Naive thymus-derived CD8-positive, alpha-beta T cell (primary cell): ENCODE measurements at regions not wholly inside any gene's neighbourhood (a gene's known extent, or its start where the extent isn't known, plus 50 kb on each side); places are given as distances from the start of the nearest gene placed in this dataset.
"Not testable (repeated sequence)": the region's sequence is repeated elsewhere in the genome, so short reads cannot be mapped to it uniquely, and the experiment has no call there.

Experiments used
- ATAC-seq, 2 donors: fragments of 150-1000 bp; cut with Tn5 transposase in 1 of 2; sonication (Bioruptor Pico), chemical (Tn5 transposase) in 1 of 2; 1 replicate in 1 of 2; 2 replicates in 1 of 2; pipeline ENCODE4 v1.10.0; 2021; ENCODE audit warnings: mild to moderate bottlenecking in 2 of 2, moderate library complexity in 2 of 2
- POLR2A ChIA-PET: fragments of 350-600 bp; sonication (Branson Sonifier 250); formaldehyde crosslinking; loops from one replicate; lab custom pipeline; 2021; ENCODE audit warnings: antibody characterized with exemption; lab: Charles Lee
- DNase-seq, 10 donors: peaks; one replicate each; pipeline versions ENCODE4 v3.0.0 to v3.0.0-alpha.2; 2020 to 2022
- H3K27ac Mint-ChIP-seq, 10 donors: one replicate each; pipeline ENCODE4 v1.8.0; 2020 to 2022; ENCODE audit warnings: mild to moderate bottlenecking in 10 of 10, mixed read lengths in 10 of 10, moderate library complexity in 4 of 10, inconsistent platforms in 1 of 10
- H3K27me3 Mint-ChIP-seq, 5 donors: one replicate each; pipeline ENCODE4 v1.8.0; 2021 to 2022; ENCODE audit warnings: mixed read lengths in 5 of 5
- H3K36me3 Mint-ChIP-seq, 3 donors: one replicate each; pipeline ENCODE4 v1.8.0; 2020 to 2022; ENCODE audit warnings: mixed read lengths in 3 of 3, mild to moderate bottlenecking in 2 of 3, inconsistent platforms in 1 of 3
- H3K4me1 Mint-ChIP-seq, 4 donors: one replicate each; pipeline ENCODE4 v1.8.0; 2021 to 2022; ENCODE audit warnings: mixed read lengths in 4 of 4
- H3K4me3 Mint-ChIP-seq, 10 donors: one replicate each; pipeline ENCODE4 v1.8.0; 2020 to 2022; ENCODE audit warnings: mild to moderate bottlenecking in 10 of 10, mixed read lengths in 10 of 10, moderate library complexity in 6 of 10, inconsistent platforms in 1 of 10
- H3K9me3 Mint-ChIP-seq, 9 donors: one replicate each; pipeline ENCODE4 v1.8.0; 2020 to 2022; ENCODE audit warnings: mixed read lengths in 9 of 9, mild to moderate bottlenecking in 3 of 9, inconsistent platforms in 1 of 9, moderate library complexity in 1 of 9

- POLR2A ChIA-PET: no interaction called here
- ATAC-seq (no peak), DNase-seq (no peak)
- Mint-ChIP-seq H3K4me1 (no peaks in the 10 kb centered on the region), H3K9me3 (peaks cover 3 to 35% (median 8%) of the 10 kb centered on the region in 9 donors), H3K36me3 (peaks cover 0 to 9% (median 0%) of the 10 kb centered on the region in 3 donors), H3K27me3 (no peaks in the 10 kb centered on the region), H3K27ac (no peak overlapping the region), H3K4me3 (no peak overlapping the region)
These were observed 598.1 kb downstream of the DNAH5 start for GRCh38 chr5:13346401-13346800.

- POLR2A ChIA-PET: no interaction called here
- ATAC-seq: no peak
- no peaks in the 10 kb centered on the region for H3K27me3 Mint-ChIP-seq
- no peak overlapping the region for H3K27ac Mint-ChIP-seq
- peaks cover 0 to 17% (median 2%) of the 10 kb centered on the region in 3 donors for H3K36me3 Mint-ChIP-seq
- H3K4me3 Mint-ChIP-seq: no peak overlapping the region
- H3K9me3 Mint-ChIP-seq: peaks cover 10 to 31% (median 18%) of the 10 kb centered on the region in 9 donors
- no peaks in the 10 kb centered on the region for H3K4me1 Mint-ChIP-seq
- no peak for DNase-seq
These were observed 605.4 kb downstream of the DNAH5 start for GRCh38 chr5:13339093-13339492.

- POLR2A ChIA-PET, DNase-seq, H3K4me3 Mint-ChIP-seq, ATAC-seq, H3K27ac Mint-ChIP-seq, H3K27me3 Mint-ChIP-seq, H3K4me1 Mint-ChIP-seq, H3K36me3 Mint-ChIP-seq: not testable (repeated sequence)
- H3K9me3 Mint-ChIP-seq: peaks cover 2 to 24% (median 8%) of the 10 kb centered on the region in 9 donors
These were observed 609.5 kb downstream of the DNAH5 start for GRCh38 chr5:13335026-13335425.

DNA sequence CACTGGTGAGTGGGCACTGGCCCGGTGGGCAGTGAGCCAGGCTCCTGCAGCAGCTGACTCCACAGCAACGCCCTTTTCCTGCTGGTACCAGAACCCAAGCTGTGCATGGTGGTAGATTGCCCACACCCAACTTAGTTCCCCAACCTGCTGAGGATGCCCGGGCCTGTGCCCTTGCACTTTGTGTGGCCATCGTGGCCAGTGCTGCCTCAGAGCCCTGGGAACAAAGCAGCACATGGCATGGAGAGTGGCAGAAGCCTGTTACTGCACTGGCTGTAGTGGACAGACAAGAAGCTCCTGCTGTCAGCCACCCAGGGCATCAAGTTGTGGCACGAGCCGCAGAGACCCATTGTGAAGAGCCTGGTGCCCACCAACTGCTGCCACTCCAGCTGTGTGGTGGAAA, 612.9 kb downstream of the DNAH5 start:
- Mint-ChIP-seq H3K9me3 (peaks cover 0 to 21% (median 7%) of the 10 kb centered on the region in 9 donors), H3K27ac (no peak overlapping the region), H3K4me1 (no peaks in the 10 kb centered on the region), H3K36me3 (peaks cover 0 to 2% (median 0%) of the 10 kb centered on the region in 3 donors), H3K27me3 (no peaks in the 10 kb centered on the region), H3K4me3 (no peak overlapping the region)
- POLR2A ChIA-PET: no interaction called here
- ATAC-seq (peak in 1 of 2 donors; percentile 18), DNase-seq (no peak)

- H3K9me3 Mint-ChIP-seq: peaks cover 0 to 18% (median 7%) of the 10 kb centered on the region in 9 donors
- H3K4me3 Mint-ChIP-seq: no peak overlapping the region
- no peak for DNase-seq
- ATAC-seq: no peak
- H3K36me3 Mint-ChIP-seq: no peaks in the 10 kb centered on the region
- POLR2A ChIA-PET: no interaction called here
- H3K4me1 Mint-ChIP-seq: no peaks in the 10 kb centered on the region
- no peak overlapping the region for H3K27ac Mint-ChIP-seq
- H3K27me3 Mint-ChIP-seq: no peaks in the 10 kb centered on the region
These were observed 616.2 kb downstream of the DNAH5 start for GRCh38 chr5:13328316-13328715.

- peaks cover 0 to 15% (median 5%) of the 10 kb centered on the region in 9 donors for H3K9me3 Mint-ChIP-seq
- no peak overlapping the region for H3K4me3 Mint-ChIP-seq
- POLR2A ChIA-PET: no interaction called here
- H3K27ac Mint-ChIP-seq: no peak overlapping the region
- no peaks in the 10 kb centered on the region for H3K4me1 Mint-ChIP-seq
- no peak for ATAC-seq
- H3K27me3 Mint-ChIP-seq: no peaks in the 10 kb centered on the region
- no peaks in the 10 kb centered on the region for H3K36me3 Mint-ChIP-seq
- DNase-seq: no peak
These were observed 618.7 kb downstream of the DNAH5 start for GRCh38 chr5:13325765-13326164.

GRCh38 chr5:13322769-13323168, 621.7 kb downstream of the DNAH5 start:
- H3K36me3 Mint-ChIP-seq: no peaks in the 10 kb centered on the region
- POLR2A ChIA-PET: no interaction called here
- H3K4me3 Mint-ChIP-seq: no peak overlapping the region
- DNase-seq: no peak
- no peaks in the 10 kb centered on the region for H3K4me1 Mint-ChIP-seq
- H3K9me3 Mint-ChIP-seq: peaks cover 2 to 17% (median 7%) of the 10 kb centered on the region in 9 donors
- H3K27ac Mint-ChIP-seq: no peak overlapping the region
- ATAC-seq: no peak
- no peaks in the 10 kb centered on the region for H3K27me3 Mint-ChIP-seq

GRCh38 chr5:13317654-13318053, 626.8 kb downstream of the DNAH5 start:
- ATAC-seq (no peak), DNase-seq (no peak)
- Mint-ChIP-seq H3K4me3 (no peak overlapping the region), H3K27ac (no peak overlapping the region), H3K9me3 (peaks cover 6 to 37% (median 16%) of the 10 kb centered on the region in 9 donors), H3K27me3 (no peaks in the 10 kb centered on the region), H3K4me1 (no peaks in the 10 kb centered on the region), H3K36me3 (no peaks in the 10 kb centered on the region)
- POLR2A ChIA-PET: no interaction called here

DNA sequence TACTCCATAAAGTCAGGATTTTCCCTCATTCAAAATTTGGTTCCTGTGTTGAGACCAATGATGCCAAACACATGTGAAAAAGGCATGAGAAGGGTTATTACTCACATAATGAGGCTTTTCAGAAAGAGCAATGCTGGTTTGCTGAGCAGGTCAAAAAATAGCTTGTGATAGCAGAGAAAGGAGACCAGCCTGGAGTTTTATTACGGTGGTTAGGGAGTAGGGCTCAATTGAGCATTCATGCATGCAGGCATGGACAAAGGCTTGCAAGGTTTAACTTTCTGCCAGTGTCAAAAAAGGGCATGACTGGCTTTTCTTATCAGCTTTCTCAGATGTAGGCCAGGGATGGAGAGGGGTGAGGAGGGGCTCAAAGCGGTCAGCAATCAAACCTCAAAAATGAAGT, 628.3 kb downstream of the DNAH5 start:
- Mint-ChIP-seq H3K4me1 (no peaks in the 10 kb centered on the region), H3K4me3 (no peak overlapping the region), H3K27me3 (no peaks in the 10 kb centered on the region), H3K36me3 (no peaks in the 10 kb centered on the region), H3K9me3 (peaks cover 6 to 34% (median 16%) of the 10 kb centered on the region in 9 donors), H3K27ac (no peak overlapping the region)
- POLR2A ChIA-PET: no interaction called here
- DNase-seq: no peak
- no peak for ATAC-seq

DNA sequence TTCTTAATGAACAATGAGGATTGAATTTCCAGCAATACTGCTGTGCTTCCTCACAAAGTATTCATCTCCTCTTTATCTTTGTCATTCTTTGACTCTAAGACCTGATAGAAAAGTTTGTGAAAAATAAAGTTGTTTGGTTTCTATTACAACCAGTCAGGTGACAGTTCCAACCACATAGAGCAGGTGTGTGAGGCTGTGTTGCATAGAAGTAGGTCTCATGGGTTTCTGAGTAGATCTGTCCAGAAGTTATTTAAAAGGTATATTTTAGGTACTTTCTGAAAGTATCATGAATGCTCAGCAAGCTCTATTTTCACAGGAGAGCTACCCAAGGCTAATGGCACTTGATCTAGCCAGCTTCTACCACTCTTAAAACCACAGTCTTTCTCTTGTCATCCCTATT, 637.0 kb downstream of the DNAH5 start:
- Mint-ChIP-seq H3K27me3 (no peaks in the 10 kb centered on the region), H3K9me3 (peaks cover 7 to 30% (median 12%) of the 10 kb centered on the region in 9 donors), H3K27ac (no peak overlapping the region), H3K4me1 (no peaks in the 10 kb centered on the region), H3K4me3 (no peak overlapping the region), H3K36me3 (no peaks in the 10 kb centered on the region)
- DNase-seq (no peak), ATAC-seq (no peak)
- POLR2A ChIA-PET: no interaction called here

- Mint-ChIP-seq H3K27ac (no peak overlapping the region), H3K36me3 (no peaks in the 10 kb centered on the region), H3K27me3 (no peaks in the 10 kb centered on the region), H3K4me1 (no peaks in the 10 kb centered on the region), H3K4me3 (no peak overlapping the region), H3K9me3 (peaks cover 2 to 37% (median 15%) of the 10 kb centered on the region in 9 donors)
- ATAC-seq (no peak), DNase-seq (no peak)
- POLR2A ChIA-PET: no interaction called here
These were observed 641.0 kb downstream of the DNAH5 start for GRCh38 chr5:13303445-13303844.

DNA sequence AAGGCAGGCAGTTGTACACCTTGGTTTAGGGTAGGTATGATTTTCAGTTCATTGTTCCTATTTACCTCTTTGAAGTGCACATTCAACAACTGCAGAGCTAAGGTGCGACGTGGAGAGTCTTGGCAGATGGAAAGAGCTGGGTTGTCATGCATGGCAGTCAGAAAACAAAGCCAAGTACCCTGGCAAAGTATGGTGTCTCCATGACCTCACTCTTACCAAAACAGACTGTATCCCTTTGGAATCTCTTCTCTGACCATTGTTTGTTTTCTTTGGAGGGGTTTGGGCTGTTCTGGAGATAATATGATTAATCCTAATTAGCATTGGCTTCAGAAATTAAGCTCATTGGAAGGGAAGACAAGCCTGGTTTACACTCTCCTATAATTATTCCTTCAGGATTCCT, 665.7 kb downstream of the DNAH5 start:
- POLR2A ChIA-PET: no interaction called here
- H3K27ac Mint-ChIP-seq: no peak overlapping the region
- no peaks in the 10 kb centered on the region for H3K4me1 Mint-ChIP-seq
- no peak for ATAC-seq
- no peak for DNase-seq
- H3K36me3 Mint-ChIP-seq: no peaks in the 10 kb centered on the region
- H3K9me3 Mint-ChIP-seq: peaks cover 0 to 13% (median 8%) of the 10 kb centered on the region in 9 donors
- H3K4me3 Mint-ChIP-seq: no peak overlapping the region
- no peaks in the 10 kb centered on the region for H3K27me3 Mint-ChIP-seq

DNA sequence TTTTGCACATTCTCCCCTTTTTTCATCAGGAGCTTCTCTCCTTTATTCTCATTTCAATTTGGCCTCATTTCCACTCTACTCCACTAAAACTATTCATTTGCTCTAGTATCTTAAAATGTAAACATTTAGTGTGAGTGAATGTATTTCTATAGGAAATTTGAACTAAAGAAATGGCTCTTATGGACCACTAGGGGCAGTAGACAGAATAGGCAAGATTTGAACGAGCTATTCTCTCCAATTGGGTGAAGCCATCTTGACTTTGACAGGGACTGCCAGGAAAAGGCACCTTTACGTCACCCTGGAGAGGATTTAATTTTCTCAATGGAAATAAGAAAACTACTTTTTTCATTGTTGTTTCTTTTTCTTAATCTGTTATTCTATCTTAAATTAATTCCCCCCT, 666.3 kb downstream of the DNAH5 start:
- DNase-seq (no peak), ATAC-seq (no peak)
- no peaks in the 10 kb centered on the region for H3K36me3 Mint-ChIP-seq
- H3K9me3 Mint-ChIP-seq: peaks cover 0 to 13% (median 8%) of the 10 kb centered on the region in 9 donors
- H3K27me3 Mint-ChIP-seq: no peaks in the 10 kb centered on the region
- no peaks in the 10 kb centered on the region for H3K4me1 Mint-ChIP-seq
- POLR2A ChIA-PET: no interaction called here
- H3K4me3 Mint-ChIP-seq: no peak overlapping the region
- H3K27ac Mint-ChIP-seq: no peak overlapping the region

DNA sequence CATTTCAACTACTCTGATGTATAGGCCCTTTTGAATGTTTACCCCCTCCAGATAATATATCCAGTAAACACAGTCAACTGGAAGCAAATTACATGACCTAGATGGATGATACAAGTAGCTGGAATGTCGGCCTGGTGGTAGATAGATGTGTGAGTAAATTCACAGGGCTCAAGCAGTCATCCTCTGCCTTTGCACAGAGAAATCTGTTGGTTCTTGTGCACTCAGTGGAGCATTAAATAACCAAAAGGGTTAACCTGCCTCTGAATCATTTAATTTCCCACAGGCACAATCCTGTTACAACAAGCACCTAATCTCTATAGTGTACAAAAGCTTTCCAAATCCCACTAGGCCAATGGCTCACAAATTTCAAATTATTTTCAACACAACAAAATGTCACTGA, 668.3 kb downstream of the DNAH5 start:
- no peaks in the 10 kb centered on the region for H3K27me3 Mint-ChIP-seq
- DNase-seq: no peak
- H3K4me1 Mint-ChIP-seq: no peaks in the 10 kb centered on the region
- ATAC-seq: no peak
- H3K9me3 Mint-ChIP-seq: peaks cover 0 to 18% (median 10%) of the 10 kb centered on the region in 9 donors
- H3K27ac Mint-ChIP-seq: no peak overlapping the region
- POLR2A ChIA-PET: no interaction called here
- no peak overlapping the region for H3K4me3 Mint-ChIP-seq
- H3K36me3 Mint-ChIP-seq: no peaks in the 10 kb centered on the region
